CD14-positive monocyte (primary cell): ENCODE measurements at regions not wholly inside any gene's neighbourhood (a gene's known extent, or its start where the extent isn't known, plus 50 kb on each side); places are given as distances from the start of the nearest gene placed in this dataset.

Experiments
- DNase-seq, 3 donors: peaks; one replicate each; pipeline ENCODE4 v3.0.0-alpha.2; 2011 to 2022
- H2AFZ ChIP-seq: 2 replicates; pipeline ENCODE4 v1.6.0; 2012; ENCODE audit warnings: mild to moderate bottlenecking, low read depth, low read length, inconsistent platforms; ENCODE audit not compliant: insufficient read depth, poor library complexity, severe bottlenecking
- H3K27ac ChIP-seq, 2 donors: 1 replicate in 1 of 2; 2 replicates in 1 of 2; pipeline ENCODE4 v1.5.1; 2012 to 2013; ENCODE audit warnings: low read length in 2 of 2, control low read depth in 1 of 2, inconsistent platforms in 1 of 2, low read depth in 1 of 2, mild to moderate bottlenecking in 1 of 2
- H3K27me3 ChIP-seq, 2 donors: one replicate each; pipeline versions ENCODE4 v1.6.0 to v1.6.1; 2011 to 2013; ENCODE audit warnings: low read length in 2 of 2; ENCODE audit not compliant: control insufficient read depth in 2 of 2, insufficient read depth in 2 of 2
- H3K36me3 ChIP-seq, 2 donors: replicated peaks in 1 of 2; 1 replicate in 1 of 2; 2 replicates in 1 of 2; pipeline versions ENCODE4 v1.5.1 to v1.6.1; 2012 to 2013; ENCODE audit warnings: low read length in 2 of 2, control low read depth in 1 of 2, inconsistent platforms in 1 of 2, mild to moderate bottlenecking in 1 of 2; ENCODE audit not compliant: insufficient read depth in 2 of 2, control insufficient read depth in 1 of 2
- H3K4me1 ChIP-seq, 2 donors: 1 replicate in 1 of 2; 2 replicates in 1 of 2; pipeline versions ENCODE4 v1.5.1 to v1.6.1; 2012 to 2013; ENCODE audit warnings: low read length in 2 of 2, control low read depth in 1 of 2, inconsistent platforms in 1 of 2, mild to moderate bottlenecking in 1 of 2, moderate library complexity in 1 of 2; ENCODE audit not compliant: insufficient read depth in 2 of 2, control insufficient read depth in 1 of 2
- H3K4me2 ChIP-seq: replicated peaks from 2 replicates; pipeline ENCODE3; 2012; ENCODE audit warnings: low read length, moderate library complexity, mild to moderate bottlenecking; ENCODE audit not compliant: poor library complexity, severe bottlenecking; ENCODE audit errors: extremely low read depth
- H3K4me3 ChIP-seq, 3 experiments: fragments of 200-600 bp in 1 of 3; sonication (generic) in 1 of 3; replicated peaks in 1 of 3; 1 replicate in 2 of 3; 2 replicates in 1 of 3; pipeline ENCODE4 v1.5.1; 2011 to 2013; ENCODE audit warnings: low read length in 3 of 3, mild to moderate bottlenecking in 3 of 3, control low read depth in 2 of 3, low read depth in 2 of 3, inconsistent platforms in 1 of 3, moderate library complexity in 1 of 3
- H3K79me2 ChIP-seq: 2 replicates; pipeline ENCODE4 v1.6.0; 2012; ENCODE audit warnings: mild to moderate bottlenecking, control low read depth, inconsistent platforms, low read length, moderate library complexity; ENCODE audit not compliant: insufficient read depth
- H3K9ac ChIP-seq: 2 replicates; pipeline ENCODE4 v1.6.0; 2017; ENCODE audit warnings: low read length, mild to moderate bottlenecking; ENCODE audit not compliant: insufficient read depth, poor library complexity, severe bottlenecking
- H3K9me3 ChIP-seq, 2 donors: replicated peaks in 1 of 2; 1 replicate in 1 of 2; 2 replicates in 1 of 2; pipeline versions ENCODE4 v1.5.1 to v1.6.1; 2012 to 2013; ENCODE audit warnings: low read length in 2 of 2, control low read depth in 1 of 2; ENCODE audit not compliant: control insufficient read depth in 1 of 2, insufficient read depth in 1 of 2
- H4K20me1 ChIP-seq: 2 replicates; pipeline ENCODE4 v1.6.0; 2012; ENCODE audit warnings: mild to moderate bottlenecking, low read length, control low read depth, moderate library complexity; ENCODE audit not compliant: insufficient read depth
- H3K27ac Mint-ChIP-seq, 7 donors: one replicate each; pipeline ENCODE4 v1.8.0; 2020; ENCODE audit warnings: mild to moderate bottlenecking in 7 of 7, mixed read lengths in 7 of 7, moderate library complexity in 6 of 7, inconsistent platforms in 2 of 7
- H3K27me3 Mint-ChIP-seq, 3 donors: one replicate each; pipeline ENCODE4 v1.8.0; 2021 to 2022; ENCODE audit warnings: low read depth in 3 of 3, mild to moderate bottlenecking in 3 of 3, mixed read lengths in 3 of 3, moderate library complexity in 3 of 3, inconsistent platforms in 1 of 3
- H3K36me3 Mint-ChIP-seq, 2 donors: one replicate each; pipeline ENCODE4 v1.8.0; 2020; ENCODE audit warnings: mixed read lengths in 2 of 2, inconsistent platforms in 1 of 2, mild to moderate bottlenecking in 1 of 2
- H3K4me1 Mint-ChIP-seq: one replicate; pipeline ENCODE4 v1.8.0; 2020; ENCODE audit warnings: mild to moderate bottlenecking, mixed read lengths
- H3K4me3 Mint-ChIP-seq, 2 donors: one replicate each; pipeline ENCODE4 v1.8.0; 2020; ENCODE audit warnings: mild to moderate bottlenecking in 2 of 2, mixed read lengths in 2 of 2, moderate library complexity in 1 of 2
- H3K9me3 Mint-ChIP-seq, 7 donors: one replicate each; pipeline ENCODE4 v1.8.0; 2020 to 2022; ENCODE audit warnings: mixed read lengths in 7 of 7, mild to moderate bottlenecking in 6 of 7, moderate library complexity in 6 of 7, inconsistent platforms in 2 of 7
- WGBS: methylation state at CpG from one replicate; pipeline ENCODE4 v1.1.5; 2013; ENCODE audit warnings: missing lambda C conversion rate; ENCODE audit not compliant: insufficient coverage; 5-methylcytosine and 5-hydroxymethylcytosine counted together
- intact Hi-C, 2 donors: fragments of 100-400 bp; cut with micrococcal nuclease; formaldehyde crosslinking; loops; one replicate each; pipeline versions ENCODE4 v1.15.0 to v1.15.1; 2023
- TF ChIP-seq, protein P1 (sequence below): fragments of 200-600 bp; IDR thresholded peaks from one replicate; pipeline ENCODE4 v1.8.0; 2022; ENCODE audit warnings: antibody characterized with exemption, mild to moderate bottlenecking

DNA sequence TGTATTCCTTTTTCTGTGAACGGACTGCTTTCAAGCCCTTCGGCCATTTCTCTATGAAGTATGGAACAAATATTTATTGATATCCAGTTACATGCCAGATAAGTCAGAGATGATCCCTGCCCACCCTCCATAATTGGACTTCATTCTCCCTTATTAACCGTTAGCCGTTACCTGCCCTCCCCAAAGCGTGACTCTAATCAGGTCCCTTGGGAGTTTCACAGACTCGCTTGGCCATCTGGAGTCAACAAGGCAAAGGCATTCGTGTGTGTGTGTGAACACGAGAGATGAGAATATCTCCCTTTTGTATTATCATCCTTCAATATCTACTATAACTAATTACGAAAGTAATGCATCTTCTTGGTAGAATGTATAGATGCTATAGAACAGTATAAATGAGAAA is 314.5 kb downstream of the TLE3 start:
- no peaks in the 10 kb centered on the region for H3K36me3 Mint-ChIP-seq
- Histone ChIP-seq H3K9ac (no peak overlapping the region), H3K79me2 (no peaks in the 10 kb centered on the region), H4K20me1 (no peaks in the 10 kb centered on the region), H3K4me2 (no peak overlapping the region), H2AFZ (no peak overlapping the region), H3K36me3 (no peaks in the 10 kb centered on the region), H3K4me3 (no peak overlapping the region), H3K27me3 (no peaks in the 10 kb centered on the region), H3K9me3 (no peaks in the 10 kb centered on the region), H3K27ac (no peak overlapping the region), H3K4me1 (peaks cover 10 to 17% of the 10 kb centered on the region in 2 donors)
- H3K4me1 Mint-ChIP-seq: peaks cover 21% of the 10 kb centered on the region
- TF ChIP-seq, protein P1, sequence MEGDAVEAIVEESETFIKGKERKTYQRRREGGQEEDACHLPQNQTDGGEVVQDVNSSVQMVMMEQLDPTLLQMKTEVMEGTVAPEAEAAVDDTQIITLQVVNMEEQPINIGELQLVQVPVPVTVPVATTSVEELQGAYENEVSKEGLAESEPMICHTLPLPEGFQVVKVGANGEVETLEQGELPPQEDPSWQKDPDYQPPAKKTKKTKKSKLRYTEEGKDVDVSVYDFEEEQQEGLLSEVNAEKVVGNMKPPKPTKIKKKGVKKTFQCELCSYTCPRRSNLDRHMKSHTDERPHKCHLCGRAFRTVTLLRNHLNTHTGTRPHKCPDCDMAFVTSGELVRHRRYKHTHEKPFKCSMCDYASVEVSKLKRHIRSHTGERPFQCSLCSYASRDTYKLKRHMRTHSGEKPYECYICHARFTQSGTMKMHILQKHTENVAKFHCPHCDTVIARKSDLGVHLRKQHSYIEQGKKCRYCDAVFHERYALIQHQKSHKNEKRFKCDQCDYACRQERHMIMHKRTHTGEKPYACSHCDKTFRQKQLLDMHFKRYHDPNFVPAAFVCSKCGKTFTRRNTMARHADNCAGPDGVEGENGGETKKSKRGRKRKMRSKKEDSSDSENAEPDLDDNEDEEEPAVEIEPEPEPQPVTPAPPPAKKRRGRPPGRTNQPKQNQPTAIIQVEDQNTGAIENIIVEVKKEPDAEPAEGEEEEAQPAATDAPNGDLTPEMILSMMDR: no peak
- peaks cover 0 to 9% (median 6%) of the 10 kb centered on the region in 3 donors for H3K27me3 Mint-ChIP-seq
- WGBS: no CpG with 5 or more reads among the region's 9 CpGs
- H3K9me3 Mint-ChIP-seq: peaks cover 0 to 3% (median 0%) of the 10 kb centered on the region in 7 donors
- H3K4me3 Mint-ChIP-seq: no peak overlapping the region
- intact Hi-C loops: no loop called here
- no peak for DNase-seq
- H3K27ac Mint-ChIP-seq: no peak overlapping the region

DNA sequence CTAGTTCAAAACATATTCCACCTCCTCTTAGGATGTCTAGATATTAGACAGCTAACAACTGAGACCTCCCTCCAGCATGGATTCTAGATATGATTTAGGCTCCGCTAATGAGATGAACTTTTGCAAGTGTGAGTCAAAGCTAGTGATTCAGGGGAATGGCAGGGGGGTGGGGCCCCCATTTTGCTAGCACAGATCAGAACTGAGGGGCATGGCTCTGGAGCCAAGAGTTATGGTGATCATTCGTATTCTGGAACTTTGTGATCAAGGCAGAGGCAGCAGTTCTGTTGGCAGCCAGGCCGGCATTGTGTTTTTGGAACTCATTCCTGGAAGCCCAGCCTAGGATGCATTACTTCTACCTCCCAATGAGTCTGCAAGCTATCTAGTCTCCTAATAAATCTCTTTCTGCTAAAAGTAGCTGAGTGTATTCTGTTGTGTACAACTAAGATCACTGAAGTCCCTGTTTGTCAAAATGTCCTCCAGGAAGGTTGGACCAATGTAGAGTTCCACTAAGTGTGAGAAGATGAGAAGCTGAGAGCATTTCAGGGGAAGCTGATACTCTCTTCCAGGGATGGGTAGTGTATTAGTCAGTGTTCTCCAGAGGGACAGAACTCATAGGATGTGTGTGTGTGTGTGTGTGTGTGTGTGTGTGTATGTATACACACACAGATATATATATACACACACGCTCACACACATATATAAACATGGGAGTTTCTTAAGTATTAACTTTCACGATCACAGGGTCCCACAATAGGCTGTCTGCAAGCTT is 312.7 kb downstream of the TLE3 start:
- H3K4me2 ChIP-seq: no peak overlapping the region
- no peaks in the 10 kb centered on the region for H3K36me3 ChIP-seq
- no peak overlapping the region for H3K9ac ChIP-seq
- peak overlapping the region in 1 of 2 donors; percentile 31 for H3K4me3 Mint-ChIP-seq
- intact Hi-C loops: no loop called here
- no peaks in the 10 kb centered on the region for H3K27me3 ChIP-seq
- H3K27ac ChIP-seq: no peak overlapping the region
- 88% methylated on average over 2 of the region's 5 CpGs for WGBS
- H3K79me2 ChIP-seq: no peaks in the 10 kb centered on the region
- H3K27ac Mint-ChIP-seq: peak overlapping the region in 1 of 7 donors; percentile 9
- H3K4me1 Mint-ChIP-seq: peaks cover 19% of the 10 kb centered on the region
- H3K9me3 ChIP-seq: no peaks in the 10 kb centered on the region
- H3K4me1 ChIP-seq: peaks cover 10 to 17% of the 10 kb centered on the region in 2 donors
- DNase-seq: no peak
- TF ChIP-seq, protein P1: no peak
- peaks cover 2 to 7% (median 2%) of the 10 kb centered on the region in 3 donors for H3K27me3 Mint-ChIP-seq
- H2AFZ ChIP-seq: no peak overlapping the region
- H4K20me1 ChIP-seq: no peaks in the 10 kb centered on the region
- no peak overlapping the region for H3K4me3 ChIP-seq
- H3K9me3 Mint-ChIP-seq: peaks cover 0 to 2% (median 0%) of the 10 kb centered on the region in 7 donors
- H3K36me3 Mint-ChIP-seq: no peaks in the 10 kb centered on the region
